Left renal pelvis (tissue), 4 donors: ENCODE measurements at regions not wholly inside any gene's neighbourhood (a gene's known extent, or its start where the extent isn't known, plus 50 kb on each side); places are given as distances from the start of the nearest gene placed in this dataset.

Experiments
- DNase-seq, 4 donors: peaks; one replicate each; pipeline ENCODE4 v3.0.0-alpha.2; 2013; ENCODE audit warnings: low read depth in 4 of 4, low spot score in 3 of 4

- DNase-seq, result no peak
Observed at GRCh38 chr2:13921245-13921644, 711.3 kb upstream of the LRATD1 start.

- DNase-seq, result no peak
Observed at GRCh38 chr2:13923823-13924222, 708.7 kb upstream of the LRATD1 start.

- DNase-seq, result no peak
Observed at GRCh38 chr2:13942111-13942510, 690.4 kb upstream of the LRATD1 start.

GRCh38 chr2:13950761-13951160 lies 681.8 kb upstream of the LRATD1 start:
- no peak for DNase-seq

GRCh38 chr2:13968811-13969210 lies 663.7 kb upstream of the LRATD1 start:
- no peak for DNase-seq

GRCh38 chr2:13986119-13986720 lies 646.3 kb upstream of the LRATD1 start:
- no peak for DNase-seq

- DNase-seq, result no peak
Observed at GRCh38 chr2:13996527-13996926, 636.0 kb upstream of the LRATD1 start.

GRCh38 chr2:14011190-14011589 lies 621.3 kb upstream of the LRATD1 start:
- no peak for DNase-seq

GRCh38 chr2:14015113-14015630 lies 617.3 kb upstream of the LRATD1 start:
- no peak for DNase-seq

GRCh38 chr2:14016289-14016955 lies 616.1 kb upstream of the LRATD1 start:
- DNase-seq, result no peak

- DNase-seq, result no peak
Observed at GRCh38 chr2:14018620-14019019, 613.9 kb upstream of the LRATD1 start.

- no peak for DNase-seq
Observed at GRCh38 chr2:14023558-14023957, 609.0 kb upstream of the LRATD1 start.

- DNase-seq, result no peak
Observed at GRCh38 chr2:14039134-14039533, 593.4 kb upstream of the LRATD1 start.

- DNase-seq, result no peak
Observed at GRCh38 chr2:14047491-14047890, 585.0 kb upstream of the LRATD1 start.

GRCh38 chr2:14051401-14051800 lies 581.1 kb upstream of the LRATD1 start:
- DNase-seq, result no peak

GRCh38 chr2:14053105-14053504 lies 579.4 kb upstream of the LRATD1 start:
- no peak for DNase-seq

GRCh38 chr2:14064346-14064745 lies 568.2 kb upstream of the LRATD1 start:
- DNase-seq, result no peak

GRCh38 chr2:14072338-14072737 lies 560.2 kb upstream of the LRATD1 start:
- DNase-seq, result no peak

- no peak for DNase-seq
Observed at GRCh38 chr2:14074691-14075090, 557.8 kb upstream of the LRATD1 start.

- no peak for DNase-seq
Observed at GRCh38 chr2:14079576-14079975, 552.9 kb upstream of the LRATD1 start.

- no peak for DNase-seq
Observed at GRCh38 chr2:14081521-14081920, 551.0 kb upstream of the LRATD1 start.

GRCh38 chr2:14082640-14083039 lies 549.9 kb upstream of the LRATD1 start:
- no peak for DNase-seq
